C4-2B (cell line): ENCODE measurements at regions not wholly inside any gene's neighbourhood (a gene's known extent, or its start where the extent isn't known, plus 50 kb on each side); places are given as distances from the start of the nearest gene placed in this dataset.

Experiments used
- ZFX ChIP-seq: fragments of 450-650 bp; IDR thresholded peaks from 2 replicates; pipeline ENCODE4 v1.6.1; 2017
- TF ChIP-seq, protein P1 (sequence below): fragments of 450-650 bp; conservative IDR thresholded peaks from 2 replicates; pipeline ENCODE4 v1.5.1; 2017; ENCODE audit warnings: mild to moderate bottlenecking

DNA sequence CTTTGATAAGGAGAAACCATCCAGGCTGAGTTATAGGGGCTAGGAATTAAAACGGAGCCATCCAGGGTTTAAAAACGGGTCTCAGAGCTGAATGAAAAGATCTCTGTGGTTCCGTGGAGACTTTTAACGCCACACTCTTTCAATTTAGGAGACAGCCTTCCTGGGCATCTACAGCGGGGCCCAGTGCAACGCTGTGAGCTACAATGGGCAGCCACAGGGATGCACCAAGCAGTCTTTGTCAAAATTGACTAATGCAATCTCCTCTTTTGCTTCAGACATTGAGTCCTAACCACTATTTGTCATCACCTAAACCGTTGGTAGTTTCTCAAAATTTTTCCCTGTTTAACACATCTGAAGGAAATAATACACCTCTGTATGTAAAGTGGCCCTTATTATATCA, 96.6 kb upstream of the ABCA1 start:
- TF ChIP-seq, protein P1, sequence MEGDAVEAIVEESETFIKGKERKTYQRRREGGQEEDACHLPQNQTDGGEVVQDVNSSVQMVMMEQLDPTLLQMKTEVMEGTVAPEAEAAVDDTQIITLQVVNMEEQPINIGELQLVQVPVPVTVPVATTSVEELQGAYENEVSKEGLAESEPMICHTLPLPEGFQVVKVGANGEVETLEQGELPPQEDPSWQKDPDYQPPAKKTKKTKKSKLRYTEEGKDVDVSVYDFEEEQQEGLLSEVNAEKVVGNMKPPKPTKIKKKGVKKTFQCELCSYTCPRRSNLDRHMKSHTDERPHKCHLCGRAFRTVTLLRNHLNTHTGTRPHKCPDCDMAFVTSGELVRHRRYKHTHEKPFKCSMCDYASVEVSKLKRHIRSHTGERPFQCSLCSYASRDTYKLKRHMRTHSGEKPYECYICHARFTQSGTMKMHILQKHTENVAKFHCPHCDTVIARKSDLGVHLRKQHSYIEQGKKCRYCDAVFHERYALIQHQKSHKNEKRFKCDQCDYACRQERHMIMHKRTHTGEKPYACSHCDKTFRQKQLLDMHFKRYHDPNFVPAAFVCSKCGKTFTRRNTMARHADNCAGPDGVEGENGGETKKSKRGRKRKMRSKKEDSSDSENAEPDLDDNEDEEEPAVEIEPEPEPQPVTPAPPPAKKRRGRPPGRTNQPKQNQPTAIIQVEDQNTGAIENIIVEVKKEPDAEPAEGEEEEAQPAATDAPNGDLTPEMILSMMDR = no peak
- TF ChIP-seq ZFX = no peak
